ENCODE measurements at regions not wholly inside any gene's neighbourhood (a gene's known extent, or its start where the extent isn't known, plus 50 kb on each side); places are given as distances from the start of the nearest gene placed in this dataset.

- H3K36me3 ChIP-seq: no peaks in the 10 kb centered on the region
- ATAC-seq (no peak), DNase-seq (no peak)
- H3K9me3 ChIP-seq: no peaks in the 10 kb centered on the region
- H3K4me3 ChIP-seq: no peak overlapping the region
- in situ Hi-C loops (cut with MboI; ENCODE audit: low sequenced_read_pairs in 4 of 4): no loop called here
- intact Hi-C loops (cut with DNase I; ENCODE audit: low total_unique reads): no loop called here
- H3K4me1 ChIP-seq: no peaks in the 10 kb centered on the region
- no peak overlapping the region for H3K27ac ChIP-seq
- TF ChIP-seq POLR2A (IDR thresholded peaks at IDR 0.05) (no peak), CTCF (IDR thresholded peaks at IDR 0.05 in 4 of 5, conservative IDR thresholded peaks at IDR 0.05 in 1 of 5) (no peak)
- no peaks in the 10 kb centered on the region for H3K27me3 ChIP-seq
Observed at GRCh38 chr2:2562867-2563266, 231.8 kb upstream of the MYT1L start.

GRCh38 chr2:2561346-2562095, 230.4 kb upstream of the MYT1L start:
- in situ Hi-C loops (cut with MboI; ENCODE audit: low sequenced_read_pairs in 4 of 4) (no loop called here), intact Hi-C loops (cut with DNase I; ENCODE audit: low total_unique reads) (no loop called here)
- Histone ChIP-seq H3K36me3 (no peaks in the 10 kb centered on the region), H3K4me1 (no peaks in the 10 kb centered on the region), H3K27ac (no peak overlapping the region), H3K9me3 (no peaks in the 10 kb centered on the region), H3K27me3 (no peaks in the 10 kb centered on the region), H3K4me3 (no peak overlapping the region)
- DNase-seq: no peak
- ATAC-seq: no peak
- no peak for TF ChIP-seq CTCF (IDR thresholded peaks at IDR 0.05 in 4 of 5, conservative IDR thresholded peaks at IDR 0.05 in 1 of 5)
- TF ChIP-seq POLR2A (IDR thresholded peaks at IDR 0.05): no peak

- intact Hi-C loops (cut with DNase I; ENCODE audit: low total_unique reads): no loop called here
- TF ChIP-seq POLR2A (IDR thresholded peaks at IDR 0.05): no peak
- no peak for TF ChIP-seq CTCF (IDR thresholded peaks at IDR 0.05 in 4 of 5, conservative IDR thresholded peaks at IDR 0.05 in 1 of 5)
- Histone ChIP-seq H3K27me3 (no peaks in the 10 kb centered on the region), H3K36me3 (no peaks in the 10 kb centered on the region), H3K4me3 (no peak overlapping the region), H3K27ac (no peak overlapping the region), H3K9me3 (no peaks in the 10 kb centered on the region), H3K4me1 (no peaks in the 10 kb centered on the region)
- ATAC-seq: no peak
- no peak for DNase-seq
- in situ Hi-C loops (cut with MboI; ENCODE audit: low sequenced_read_pairs in 4 of 4): no loop called here
Observed at GRCh38 chr2:2560374-2561015, 229.4 kb upstream of the MYT1L start.

- Histone ChIP-seq H3K36me3 (no peaks in the 10 kb centered on the region), H3K27ac (no peak overlapping the region), H3K27me3 (no peaks in the 10 kb centered on the region), H3K4me1 (no peaks in the 10 kb centered on the region), H3K9me3 (no peaks in the 10 kb centered on the region), H3K4me3 (no peak overlapping the region)
- no peak for TF ChIP-seq CTCF (IDR thresholded peaks at IDR 0.05 in 4 of 5, conservative IDR thresholded peaks at IDR 0.05 in 1 of 5)
- no peak for TF ChIP-seq POLR2A (IDR thresholded peaks at IDR 0.05)
- intact Hi-C loops (cut with DNase I; ENCODE audit: low total_unique reads): no loop called here
- ATAC-seq: no peak
- no peak for DNase-seq
- in situ Hi-C loops (cut with MboI; ENCODE audit: low sequenced_read_pairs in 4 of 4): no loop called here
Observed at GRCh38 chr2:2558476-2558875, 227.4 kb upstream of the MYT1L start.

Data from gastrocnemius medialis (tissue), 4 donors.